ENCODE measurements at regions not wholly inside any gene's neighbourhood (a gene's known extent, or its start where the extent isn't known, plus 50 kb on each side); places are given as distances from the start of the nearest gene placed in this dataset.
A peak's percentile ranks its signal among the peaks of the same experiment; 100 is the strongest.

GRCh38 chr9:36745977-36746376 lies 173.3 kb downstream of the MELK start:
- Histone ChIP-seq H3K4me1 (no peaks in the 10 kb centered on the region), H3K27ac (no peak overlapping the region), H3K36me3 (no peaks in the 10 kb centered on the region), H3K4me3 (no peak overlapping the region), H3K27me3 (peaks cover 0 to 25% of the 10 kb centered on the region in 2 donors), H3K9me3 (no peaks in the 10 kb centered on the region)
- WGBS, 2 donors, result 75 to 81% methylated on average over 11 of the region's 11 CpGs
- no peak for DNase-seq (ENCODE audit: low spot score in 2 of 2)
- no peak for TF ChIP-seq CTCF (IDR thresholded peaks at IDR 0.05)
- no peak for TF ChIP-seq EP300 (IDR thresholded peaks at IDR 0.05)
- no peak for TF ChIP-seq POLR2A (IDR thresholded peaks at IDR 0.05)

- Histone ChIP-seq H3K27ac (no peak overlapping the region), H3K27me3 (peaks cover 0 to 21% of the 10 kb centered on the region in 2 donors), H3K36me3 (no peaks in the 10 kb centered on the region), H3K9me3 (no peaks in the 10 kb centered on the region), H3K4me3 (no peak overlapping the region), H3K4me1 (no peaks in the 10 kb centered on the region)
- TF ChIP-seq EP300 (IDR thresholded peaks at IDR 0.05) (no peak), CTCF (IDR thresholded peaks at IDR 0.05) (no peak), POLR2A (IDR thresholded peaks at IDR 0.05) (no peak)
- DNase-seq (ENCODE audit: low spot score in 2 of 2), result no peak
- 64% methylated on average over 3 of the region's 3 CpGs for WGBS, 2 donors
These were observed 173.7 kb downstream of the MELK start for GRCh38 chr9:36746415-36746814.

- no peaks in the 10 kb centered on the region for H3K4me1 ChIP-seq
- no peaks in the 10 kb centered on the region for H3K36me3 ChIP-seq
- 17 to 19% methylated on average over 13 of the region's 13 CpGs for WGBS, 2 donors
- peak in 1 of 2 donors; percentile 9 for DNase-seq (ENCODE audit: low spot score in 2 of 2)
- TF ChIP-seq POLR2A (IDR thresholded peaks at IDR 0.05) (no peak), CTCF (IDR thresholded peaks at IDR 0.05) (no peak), EP300 (IDR thresholded peaks at IDR 0.05) (no peak)
- no peak overlapping the region for H3K4me3 ChIP-seq
- peaks cover 0 to 15% of the 10 kb centered on the region in 2 donors for H3K27me3 ChIP-seq
- H3K27ac ChIP-seq, result no peak overlapping the region
- H3K9me3 ChIP-seq, result no peaks in the 10 kb centered on the region
These were observed 175.7 kb downstream of the MELK start for GRCh38 chr9:36748322-36748899.

GRCh38 chr9:36749461-36749860 lies 176.8 kb downstream of the MELK start:
- 75 to 85% methylated on average over 2 of the region's 2 CpGs for WGBS, 2 donors
- Histone ChIP-seq H3K4me1 (no peaks in the 10 kb centered on the region), H3K27me3 (peaks cover 0 to 22% of the 10 kb centered on the region in 2 donors)

GRCh38 chr9:36750630-36751029 lies 177.9 kb downstream of the MELK start:
- DNase-seq (ENCODE audit: low spot score in 2 of 2), result no peak
- Histone ChIP-seq H3K27ac (no peak overlapping the region), H3K27me3 (peaks cover 0 to 26% of the 10 kb centered on the region in 2 donors), H3K36me3 (no peaks in the 10 kb centered on the region), H3K4me1 (no peaks in the 10 kb centered on the region), H3K9me3 (no peaks in the 10 kb centered on the region), H3K4me3 (no peak overlapping the region)
- TF ChIP-seq EP300 (IDR thresholded peaks at IDR 0.05) (no peak), POLR2A (IDR thresholded peaks at IDR 0.05) (no peak), CTCF (IDR thresholded peaks at IDR 0.05) (no peak)
- WGBS, 2 donors, result 74 to 85% methylated on average over 3 of the region's 3 CpGs

More at GRCh38 chr9:36749461-36749860, 176.8 kb downstream of the MELK start:
- Histone ChIP-seq H3K27ac (no peak overlapping the region), H3K9me3 (no peaks in the 10 kb centered on the region), H3K36me3 (no peaks in the 10 kb centered on the region), H3K4me3 (no peak overlapping the region)
- TF ChIP-seq POLR2A (IDR thresholded peaks at IDR 0.05) (no peak), EP300 (IDR thresholded peaks at IDR 0.05) (no peak), CTCF (IDR thresholded peaks at IDR 0.05) (no peak)
- DNase-seq (ENCODE audit: low spot score in 2 of 2), result no peak
